Loucy (cell line): ENCODE measurements at regions not wholly inside any gene's neighbourhood (a gene's known extent, or its start where the extent isn't known, plus 50 kb on each side); places are given as distances from the start of the nearest gene placed in this dataset.

ENCODE experiments used
- H2AFZ ChIP-seq: fragments of 200-600 bp; sonication (generic); 2 replicates; pipeline ENCODE4 v1.6.0; 2016; ENCODE audit warnings: antibody characterized with exemption, mild to moderate bottlenecking, low read length, moderate library complexity
- H3F3A ChIP-seq: fragments of 200-600 bp; 2 replicates; pipeline ENCODE4 v1.6.0; 2016; ENCODE audit warnings: antibody characterized with exemption, low read depth, mild to moderate bottlenecking
- H3K27me3 ChIP-seq: fragments of 200-600 bp; sonication (generic); 2 replicates; pipeline ENCODE4 v1.6.1; 2014; ENCODE audit warnings: low read length, mild to moderate bottlenecking; ENCODE audit not compliant: insufficient read depth, poor library complexity, severe bottlenecking
- H3K36me3 ChIP-seq: fragments of 200-600 bp; sonication (generic); 2 replicates; pipeline ENCODE4 v1.6.1; 2016; ENCODE audit warnings: low read length; ENCODE audit not compliant: insufficient read depth
- H3K4me1 ChIP-seq: fragments of 200-600 bp; sonication (generic); 2 replicates; pipeline ENCODE4 v1.5.1; 2014; ENCODE audit warnings: low read length, mild to moderate bottlenecking; ENCODE audit not compliant: insufficient read depth, poor library complexity, severe bottlenecking
- H3K4me2 ChIP-seq: fragments of 200-600 bp; sonication (generic); 2 replicates; pipeline ENCODE4 v1.6.0; 2014; ENCODE audit warnings: antibody characterized with exemption, low read length, low read depth, mild to moderate bottlenecking; ENCODE audit not compliant: poor library complexity, severe bottlenecking
- H3K4me3 ChIP-seq: fragments of 200-600 bp; sonication (generic); 2 replicates; pipeline ENCODE4 v1.5.1; 2014; ENCODE audit warnings: low read length, mild to moderate bottlenecking, mixed read lengths; ENCODE audit not compliant: poor library complexity, severe bottlenecking
- H3K79me2 ChIP-seq: fragments of 200-600 bp; sonication (generic); 2 replicates; pipeline ENCODE4 v1.6.1; 2014; ENCODE audit warnings: low read length; ENCODE audit not compliant: insufficient read depth
- H3K9ac ChIP-seq: fragments of 200-600 bp; sonication (generic); 2 replicates; pipeline ENCODE4 v1.6.0; 2014; ENCODE audit warnings: mild to moderate bottlenecking, low read depth, low read length, moderate library complexity; ENCODE audit not compliant: poor library complexity, severe bottlenecking
- H3K9me2 ChIP-seq: fragments of 200-600 bp; sonication (generic); replicated peaks from 2 replicates; pipeline ENCODE4 v1.6.1; 2016; ENCODE audit warnings: low read depth, low read length, mixed read lengths
- H3K9me3 ChIP-seq: fragments of 200-600 bp; sonication (generic); 2 replicates; pipeline ENCODE4 v1.6.1; 2014; ENCODE audit warnings: mild to moderate bottlenecking, antibody characterized with exemption, low read length, low read depth; ENCODE audit not compliant: insufficient read depth
- H4K20me1 ChIP-seq: fragments of 200-600 bp; sonication (generic); 2 replicates; pipeline ENCODE4 v1.6.0; 2014; ENCODE audit warnings: antibody characterized with exemption, low read length, mild to moderate bottlenecking; ENCODE audit not compliant: insufficient read depth, poor library complexity, severe bottlenecking
- CTCF ChIP-seq: fragments of 200-600 bp; sonication (generic); conservative IDR thresholded peaks from 2 replicates; pipeline ENCODE4 v1.5.1; 2014; ENCODE audit warnings: mild to moderate bottlenecking, antibody characterized with exemption, low read length
- EZH2phosphoT487 ChIP-seq: fragments of 200-600 bp; IDR thresholded peaks from 2 replicates; pipeline ENCODE4 v1.6.1; 2018; ENCODE audit warnings: antibody characterized with exemption, mild to moderate bottlenecking, moderate library complexity, borderline replicate concordance

DNA sequence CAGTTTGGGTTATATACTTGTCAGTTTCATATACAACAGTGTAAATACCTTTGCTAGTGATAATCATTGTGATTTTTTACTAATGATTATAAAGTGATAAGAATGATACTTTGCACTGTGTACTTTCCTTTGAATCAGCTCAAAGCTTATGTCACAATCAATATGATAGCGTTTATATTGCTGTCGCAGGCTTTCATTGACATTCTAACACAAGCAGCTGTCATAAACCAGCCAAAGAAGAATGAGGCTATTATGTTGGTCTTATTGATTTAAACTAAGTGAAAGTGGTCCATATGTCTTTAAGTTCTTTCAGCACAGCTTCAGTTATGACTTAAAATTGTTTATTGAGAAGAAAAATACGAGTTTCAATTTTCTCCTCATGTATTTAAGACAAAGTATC, 272.7 kb upstream of the RGMB start:
- Histone ChIP-seq H3K79me2 (no peaks in the 10 kb centered on the region), H4K20me1 (no peaks in the 10 kb centered on the region), H3K9me3 (no peaks in the 10 kb centered on the region), H2AFZ (no peak overlapping the region), H3K4me1 (no peaks in the 10 kb centered on the region), H3K4me2 (no peak overlapping the region), H3K4me3 (no peak overlapping the region), H3K36me3 (no peaks in the 10 kb centered on the region), H3K27me3 (no peaks in the 10 kb centered on the region), H3K9me2 (no peaks in the 10 kb centered on the region), H3F3A (no peaks in the 10 kb centered on the region), H3K9ac (no peak overlapping the region)
- TF ChIP-seq EZH2phosphoT487 (no peak), CTCF (no peak)

GRCh38 chr5:98503616-98504015, 269.8 kb upstream of the RGMB start:
- Histone ChIP-seq H3K9me2 (no peaks in the 10 kb centered on the region), H3K9me3 (no peaks in the 10 kb centered on the region), H3K36me3 (no peaks in the 10 kb centered on the region), H3K4me1 (no peaks in the 10 kb centered on the region), H3K4me3 (no peak overlapping the region), H3K9ac (no peak overlapping the region), H3F3A (no peaks in the 10 kb centered on the region), H3K79me2 (no peaks in the 10 kb centered on the region), H3K27me3 (no peaks in the 10 kb centered on the region), H2AFZ (no peak overlapping the region), H4K20me1 (no peaks in the 10 kb centered on the region), H3K4me2 (no peak overlapping the region)
- TF ChIP-seq EZH2phosphoT487 = no peak

GRCh38 chr5:98504505-98504904, 269.0 kb upstream of the RGMB start:
- H3K36me3 ChIP-seq = no peaks in the 10 kb centered on the region
- no peak overlapping the region for H3K4me2 ChIP-seq
- H3K27me3 ChIP-seq = no peaks in the 10 kb centered on the region
- no peaks in the 10 kb centered on the region for H3F3A ChIP-seq
- H2AFZ ChIP-seq = no peak overlapping the region
- no peaks in the 10 kb centered on the region for H4K20me1 ChIP-seq
- no peaks in the 10 kb centered on the region for H3K9me2 ChIP-seq
- H3K9me3 ChIP-seq = no peaks in the 10 kb centered on the region
- TF ChIP-seq EZH2phosphoT487 = no peak
- TF ChIP-seq CTCF = no peak
- H3K9ac ChIP-seq = no peak overlapping the region
- no peak overlapping the region for H3K4me3 ChIP-seq
- no peaks in the 10 kb centered on the region for H3K4me1 ChIP-seq
- no peaks in the 10 kb centered on the region for H3K79me2 ChIP-seq

DNA sequence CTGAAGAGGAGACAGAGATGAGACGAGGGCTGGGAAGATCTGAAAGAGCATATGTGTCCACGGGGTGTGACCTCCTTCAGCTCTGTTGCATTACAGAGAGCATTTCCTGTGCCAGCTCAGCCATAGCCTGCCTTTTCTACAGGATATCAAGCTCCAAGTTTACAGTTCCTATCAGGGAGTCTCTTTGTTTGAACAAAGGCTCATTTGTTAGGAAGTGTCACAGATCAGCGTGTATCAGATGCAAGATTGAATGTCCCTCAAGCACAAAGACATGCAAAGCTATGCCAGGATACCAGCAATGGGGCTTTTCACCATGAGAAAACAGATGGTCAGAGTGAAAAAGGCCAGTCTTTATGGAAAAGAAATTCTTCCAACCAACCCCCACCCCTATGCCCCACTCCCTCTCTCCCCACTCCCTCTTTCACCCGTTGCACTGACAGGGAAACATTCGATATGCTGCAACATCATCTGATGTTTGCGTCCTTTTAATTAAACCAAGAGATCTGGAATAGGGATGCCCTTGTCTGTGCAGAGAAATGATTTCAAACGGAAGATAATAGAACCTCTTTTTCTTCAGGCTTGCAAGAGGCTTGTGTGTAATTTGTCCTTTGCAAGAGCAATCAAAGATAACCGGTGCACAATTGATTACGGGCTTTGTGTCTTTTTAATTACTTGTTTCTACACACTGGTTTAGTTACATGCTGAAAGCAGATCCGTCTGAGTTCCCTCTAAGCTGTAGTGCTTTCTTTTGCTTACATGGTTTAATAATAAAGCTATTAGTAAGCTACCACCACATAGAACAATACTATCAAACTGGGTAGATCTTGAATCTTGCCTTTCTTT, 263.1 kb upstream of the RGMB start:
- Histone ChIP-seq H2AFZ (no peak overlapping the region), H3K4me2 (no peak overlapping the region)
- TF ChIP-seq EZH2phosphoT487 (no peak), CTCF (no peak)

More for the DNA sequence above, 263.1 kb upstream of the RGMB start:
- no peaks in the 10 kb centered on the region for H3K36me3 ChIP-seq
- H3K9me2 ChIP-seq = no peaks in the 10 kb centered on the region
- H3F3A ChIP-seq = no peaks in the 10 kb centered on the region
- no peaks in the 10 kb centered on the region for H3K4me1 ChIP-seq
- H3K27me3 ChIP-seq = no peaks in the 10 kb centered on the region
- H3K9me3 ChIP-seq = no peaks in the 10 kb centered on the region
- no peak overlapping the region for H3K4me3 ChIP-seq
- H4K20me1 ChIP-seq = no peaks in the 10 kb centered on the region
- H3K9ac ChIP-seq = no peak overlapping the region
- H3K79me2 ChIP-seq = no peaks in the 10 kb centered on the region
